Neuronal stem cell (in vitro differentiated cells): ENCODE measurements at regions not wholly inside any gene's neighbourhood (a gene's known extent, or its start where the extent isn't known, plus 50 kb on each side); places are given as distances from the start of the nearest gene placed in this dataset.

Experiments used
- DNase-seq: peaks from one replicate; pipeline ENCODE4 v3.0.0-alpha.2; 2013; ENCODE audit warnings: low spot score
- H2AFZ ChIP-seq: one replicate; pipeline ENCODE4 v1.6.1; 2013; ENCODE audit warnings: mild to moderate bottlenecking, low read length, inconsistent platforms
- H2AK5ac ChIP-seq: 2 replicates; pipeline ENCODE4 v1.6.1; 2013; ENCODE audit warnings: low read depth, mild to moderate bottlenecking, inconsistent platforms, low read length, moderate library complexity, mixed read lengths
- H2BK120ac ChIP-seq: 2 replicates; pipeline ENCODE4 v1.6.1; 2013; ENCODE audit warnings: low read depth, mild to moderate bottlenecking, inconsistent platforms, low read length, moderate library complexity, mixed read lengths
- H2BK12ac ChIP-seq: one replicate; pipeline ENCODE4 v1.6.1; 2013; ENCODE audit warnings: low read length, inconsistent platforms
- H2BK15ac ChIP-seq: 2 replicates; pipeline ENCODE4 v1.6.1; 2013; ENCODE audit warnings: mild to moderate bottlenecking, low read length, inconsistent platforms, mixed read lengths
- H2BK5ac ChIP-seq: one replicate; pipeline ENCODE4 v1.6.1; 2013; ENCODE audit warnings: inconsistent platforms, mild to moderate bottlenecking, low read length, moderate library complexity
- H3K14ac ChIP-seq: one replicate; pipeline ENCODE4 v1.6.1; 2013; ENCODE audit warnings: low read length, inconsistent platforms
- H3K18ac ChIP-seq: 2 replicates; pipeline ENCODE4 v1.6.1; 2013; ENCODE audit warnings: low read length, inconsistent platforms
- H3K23ac ChIP-seq: 2 replicates; pipeline ENCODE4 v1.6.1; 2013; ENCODE audit warnings: low read depth, mild to moderate bottlenecking, mixed read lengths, low read length, inconsistent platforms; ENCODE audit not compliant: poor library complexity
- H3K27ac ChIP-seq: replicated peaks from 3 replicates; pipeline ENCODE4 v1.5.1; 2013; ENCODE audit warnings: low read length, inconsistent platforms
- H3K27me3 ChIP-seq, 3 experiments: 2 replicates each; pipeline ENCODE4 v1.6.1; 2013; ENCODE audit warnings: low read length in 3 of 3, mild to moderate bottlenecking in 2 of 3, inconsistent platforms in 1 of 3, low read depth in 1 of 3, mixed read lengths in 1 of 3, moderate library complexity in 1 of 3; ENCODE audit not compliant: control insufficient read depth in 3 of 3, insufficient read depth in 3 of 3
- H3K36me3 ChIP-seq, 2 donors: replicated peaks in 1 of 2; 2 replicates each; pipeline ENCODE4 v1.6.1; 2013; ENCODE audit warnings: low read length in 2 of 2; ENCODE audit not compliant: control insufficient read depth in 2 of 2, insufficient read depth in 2 of 2
- H3K4ac ChIP-seq: 2 replicates; pipeline ENCODE4 v1.6.1; 2013; ENCODE audit warnings: inconsistent platforms, mild to moderate bottlenecking, low read length, moderate library complexity
- H3K4me1 ChIP-seq, 2 donors: 1 replicate in 1 of 2; 2 replicates in 1 of 2; pipeline ENCODE4 v1.6.1; 2013; ENCODE audit warnings: low read length in 2 of 2, low read depth in 1 of 2; ENCODE audit not compliant: control insufficient read depth in 2 of 2, insufficient read depth in 1 of 2
- H3K4me2 ChIP-seq: one replicate; pipeline ENCODE4 v1.6.1; 2013; ENCODE audit warnings: mild to moderate bottlenecking, low read length, inconsistent platforms; ENCODE audit not compliant: insufficient read depth, poor library complexity, severe bottlenecking
- H3K4me3 ChIP-seq, 2 donors: 2 replicates each; pipeline ENCODE4 v1.5.1; 2013; ENCODE audit warnings: low read length in 2 of 2, mild to moderate bottlenecking in 2 of 2, inconsistent platforms in 1 of 2, moderate library complexity in 1 of 2
- H3K79me1 ChIP-seq: one replicate; pipeline ENCODE4 v1.6.1; 2013; ENCODE audit warnings: low read depth, mild to moderate bottlenecking, inconsistent platforms, low read length, moderate library complexity
- H3K9ac ChIP-seq: one replicate; pipeline ENCODE4 v1.6.1; 2013; ENCODE audit warnings: mild to moderate bottlenecking, low read depth, low read length, inconsistent platforms; ENCODE audit not compliant: poor library complexity
- H3K9me3 ChIP-seq, 2 donors: replicated peaks in 1 of 2; 2 replicates each; pipeline versions ENCODE3 to v1.6.1; 2013; ENCODE audit warnings: low read length in 2 of 2, mild to moderate bottlenecking in 2 of 2, inconsistent platforms in 1 of 2, low read depth in 1 of 2, mixed read lengths in 1 of 2, moderate library complexity in 1 of 2; ENCODE audit not compliant: control insufficient read depth in 2 of 2, insufficient read depth in 1 of 2
- H4K8ac ChIP-seq: one replicate; pipeline ENCODE4 v1.6.1; 2013; ENCODE audit warnings: low read depth, mild to moderate bottlenecking, inconsistent platforms, low read length, moderate library complexity
- H4K91ac ChIP-seq: one replicate; pipeline ENCODE4 v1.6.1; 2013; ENCODE audit warnings: low read length, low read depth, mild to moderate bottlenecking, inconsistent platforms; ENCODE audit not compliant: poor library complexity
- WGBS, 2 donors: extraction: QIAGEN DNeasy Blood & Tissue Kit; methylation state at CpG; one replicate each; pipeline ENCODE4 v1.1.7; 2013; ENCODE audit warnings: missing lambda C conversion rate in 2 of 2, mixed read lengths in 1 of 2; ENCODE audit not compliant: insufficient read length in 2 of 2, insufficient replicate concordance in 1 of 2; ENCODE audit errors: extremely low coverage in 2 of 2; 5-methylcytosine and 5-hydroxymethylcytosine counted together

DNA sequence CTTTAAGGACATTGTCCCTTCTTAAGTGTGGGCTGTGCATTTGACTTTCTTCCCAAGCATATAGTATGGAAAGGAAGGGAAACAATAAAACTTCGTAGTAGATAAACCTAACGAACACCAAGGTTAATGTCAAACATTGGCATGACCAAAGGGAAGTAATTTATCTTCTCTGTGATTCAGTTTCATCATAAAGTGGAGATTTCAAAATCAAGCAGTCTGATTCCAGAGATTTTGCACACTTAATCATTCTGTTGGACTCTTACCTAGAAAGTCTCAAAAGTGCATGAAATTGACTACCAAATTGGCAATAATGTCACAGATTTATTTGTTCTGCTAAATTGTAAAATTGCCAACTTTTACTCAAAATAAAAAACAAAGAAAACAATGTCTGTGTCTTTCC lies 559.7 kb downstream of the JRKL start:
- Histone ChIP-seq H3K18ac (no peak overlapping the region), H3K4me2 (no peak overlapping the region), H3K79me1 (no peaks in the 10 kb centered on the region), H3K4me1 (no peaks in the 10 kb centered on the region), H3K27ac (no peak overlapping the region), H3K36me3 (no peaks in the 10 kb centered on the region), H2AFZ (no peak overlapping the region), H3K27me3 (no peaks in the 10 kb centered on the region), H4K8ac (no peak overlapping the region), H3K14ac (no peak overlapping the region), H2BK15ac (no peak overlapping the region), H3K9ac (no peak overlapping the region), H4K91ac (no peak overlapping the region), H3K4me3 (no peak overlapping the region), H3K9me3 (no peaks in the 10 kb centered on the region), H3K23ac (no peak overlapping the region), H2BK12ac (no peak overlapping the region), H3K4ac (no peak overlapping the region), H2AK5ac (no peak overlapping the region), H2BK5ac (no peak overlapping the region), H2BK120ac (no peak overlapping the region)
- no CpG with 5 or more reads among the region's 2 CpGs for WGBS, 2 donors
- no peak for DNase-seq

DNA sequence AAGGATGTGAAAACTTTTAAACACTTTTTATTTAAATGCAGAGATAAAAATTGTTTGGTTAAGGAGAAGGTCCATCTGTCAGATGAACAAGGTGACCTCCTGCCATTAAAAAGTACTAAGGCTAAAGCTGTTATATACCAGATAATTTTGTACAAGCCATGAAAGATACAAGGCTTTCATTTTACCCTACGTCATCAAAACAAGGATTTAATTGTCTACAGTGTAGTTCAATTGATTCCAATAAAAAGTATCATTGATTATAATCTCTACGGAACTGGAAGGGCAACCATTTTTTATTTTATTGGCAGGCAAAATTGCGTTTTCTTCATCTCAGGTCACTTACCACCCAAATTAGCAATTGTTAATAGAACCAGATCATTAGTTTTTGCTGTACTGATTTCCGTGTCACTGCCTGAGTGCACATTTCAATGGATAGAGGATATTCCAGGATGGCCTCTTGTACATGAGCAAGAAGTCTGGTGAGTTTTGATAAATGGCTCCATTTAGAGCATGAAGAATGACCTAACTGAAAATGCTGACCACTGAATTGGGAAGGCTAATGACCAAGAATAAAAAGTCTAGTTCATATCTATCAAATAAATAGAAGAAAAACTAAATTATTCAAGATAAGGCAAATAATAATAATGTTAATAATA lies 564.9 kb downstream of the JRKL start:
- H3K9me3 ChIP-seq = no peaks in the 10 kb centered on the region
- H3K14ac ChIP-seq = no peak overlapping the region
- no peak overlapping the region for H3K27ac ChIP-seq
- no peak overlapping the region for H2AK5ac ChIP-seq
- no peak for DNase-seq
- H3K23ac ChIP-seq = no peak overlapping the region
- no peak overlapping the region for H3K18ac ChIP-seq
- no peak overlapping the region for H3K4ac ChIP-seq
- no peak overlapping the region for H4K8ac ChIP-seq
- no CpG with 5 or more reads among the region's 4 CpGs for WGBS, 2 donors
- H3K4me2 ChIP-seq = no peak overlapping the region
- H3K9ac ChIP-seq = no peak overlapping the region
- H3K36me3 ChIP-seq = no peaks in the 10 kb centered on the region
- H2BK5ac ChIP-seq = no peak overlapping the region
- no peak overlapping the region for H3K4me3 ChIP-seq
- no peaks in the 10 kb centered on the region for H3K4me1 ChIP-seq
- H4K91ac ChIP-seq = no peak overlapping the region
- no peak overlapping the region for H2BK15ac ChIP-seq
- no peak overlapping the region for H2BK12ac ChIP-seq
- H2AFZ ChIP-seq = no peak overlapping the region
- H3K79me1 ChIP-seq = no peaks in the 10 kb centered on the region
- H2BK120ac ChIP-seq = no peak overlapping the region
- no peaks in the 10 kb centered on the region for H3K27me3 ChIP-seq

DNA sequence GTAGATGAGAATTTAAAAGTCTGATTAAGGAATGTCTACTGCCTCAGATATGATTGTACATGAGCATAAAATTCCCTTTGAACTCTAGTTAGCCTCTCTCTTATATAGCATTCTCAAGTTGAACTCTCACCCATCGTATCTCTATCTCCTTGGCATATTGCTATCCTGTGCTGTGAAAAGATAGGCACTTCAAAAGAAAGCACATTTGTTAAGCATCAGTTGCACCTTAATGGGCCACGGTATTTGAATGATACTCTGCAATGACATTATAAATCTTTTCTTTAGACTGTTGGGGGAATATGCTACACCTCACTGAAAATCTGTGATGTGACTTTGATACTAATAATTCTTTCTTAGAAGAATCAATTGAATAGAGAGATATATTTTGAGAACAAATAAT lies 570.7 kb downstream of the JRKL start:
- Histone ChIP-seq H2BK5ac (no peak overlapping the region), H3K23ac (no peak overlapping the region), H2BK15ac (no peak overlapping the region), H4K91ac (no peak overlapping the region), H3K27ac (no peak overlapping the region), H4K8ac (no peak overlapping the region), H3K4ac (no peak overlapping the region), H3K27me3 (no peaks in the 10 kb centered on the region), H3K9me3 (no peaks in the 10 kb centered on the region), H3K79me1 (no peaks in the 10 kb centered on the region), H3K4me1 (peaks cover 0 to 1% of the 10 kb centered on the region in 2 donors), H2BK12ac (no peak overlapping the region), H3K9ac (no peak overlapping the region), H3K4me3 (no peak overlapping the region), H3K18ac (no peak overlapping the region), H2BK120ac (no peak overlapping the region), H2AFZ (no peak overlapping the region), H3K36me3 (no peaks in the 10 kb centered on the region), H3K4me2 (no peak overlapping the region), H2AK5ac (no peak overlapping the region), H3K14ac (no peak overlapping the region)
- DNase-seq = no peak
- no CpG with 5 or more reads among the region's 2 CpGs for WGBS, 2 donors

DNA sequence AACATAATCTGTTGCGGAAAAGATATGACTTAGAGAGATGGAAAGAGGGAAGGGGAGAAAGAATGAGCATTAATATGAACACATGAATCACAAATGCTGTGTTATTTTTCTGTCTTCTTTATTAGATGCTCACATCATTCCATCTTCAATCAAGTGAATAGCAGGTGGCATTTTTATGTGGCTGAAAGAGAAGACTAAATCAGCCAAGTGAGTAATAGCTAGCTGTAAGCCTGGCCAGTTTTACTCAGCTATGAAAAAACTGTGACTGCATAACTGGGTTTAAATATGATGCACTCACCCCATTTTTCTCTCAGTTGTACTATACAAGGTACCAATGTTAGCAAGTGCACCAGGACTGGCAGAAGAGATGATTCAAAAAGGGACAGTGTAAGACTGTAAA lies 571.1 kb downstream of the JRKL start:
- Histone ChIP-seq H3K79me1 (no peaks in the 10 kb centered on the region), H3K27ac (no peak overlapping the region), H3K23ac (no peak overlapping the region), H4K91ac (no peak overlapping the region), H3K9ac (no peak overlapping the region), H2BK15ac (no peak overlapping the region), H2AK5ac (no peak overlapping the region), H3K18ac (no peak overlapping the region), H3K9me3 (no peaks in the 10 kb centered on the region), H3K4me3 (no peak overlapping the region), H2BK120ac (no peak overlapping the region), H3K4me1 (peaks cover 0 to 1% of the 10 kb centered on the region in 2 donors), H3K36me3 (no peaks in the 10 kb centered on the region), H2AFZ (no peak overlapping the region), H2BK5ac (no peak overlapping the region), H3K4me2 (no peak overlapping the region), H3K14ac (no peak overlapping the region), H4K8ac (no peak overlapping the region), H2BK12ac (no peak overlapping the region), H3K4ac (no peak overlapping the region), H3K27me3 (no peaks in the 10 kb centered on the region)
- WGBS, 2 donors = no CpG with 5 or more reads among the region's 1 CpG
- no peak for DNase-seq
